Smooth muscle cell (in vitro differentiated cells): ENCODE measurements at regions not wholly inside any gene's neighbourhood (a gene's known extent, or its start where the extent isn't known, plus 50 kb on each side); places are given as distances from the start of the nearest gene placed in this dataset.

Experiments used
- DNase-seq: peaks from one replicate; lab custom pipeline; 2025; ENCODE audit not compliant: unreplicated experiment; lab: John Stamatoyannopoulos, UW
- H2AFZ ChIP-seq: fragments of 200-600 bp; sonication (generic); 2 replicates; pipeline ENCODE4 v1.6.0; 2016; ENCODE audit warnings: antibody characterized with exemption, low read depth, mild to moderate bottlenecking
- H3F3A ChIP-seq: fragments of 200-600 bp; sonication (generic); 2 replicates; pipeline ENCODE4 v1.6.0; 2017; ENCODE audit warnings: antibody characterized with exemption, low read depth
- H3K27ac ChIP-seq: fragments of 200-600 bp; sonication (generic); 2 replicates; pipeline ENCODE4 v1.5.1; 2016; ENCODE audit warnings: low read depth, mild to moderate bottlenecking
- H3K27me3 ChIP-seq: fragments of 200-600 bp; sonication (generic); 2 replicates; pipeline ENCODE4 v1.6.1; 2016; ENCODE audit warnings: low read depth, mild to moderate bottlenecking
- H3K36me3 ChIP-seq: fragments of 200-600 bp; sonication (generic); 2 replicates; pipeline ENCODE4 v1.5.1; 2016; ENCODE audit warnings: low read depth
- H3K4me1 ChIP-seq: fragments of 200-600 bp; sonication (generic); 2 replicates; pipeline ENCODE4 v1.5.1; 2016; ENCODE audit warnings: low read depth
- H3K4me2 ChIP-seq: fragments of 200-600 bp; sonication (generic); 2 replicates; pipeline ENCODE4 v1.6.0; 2016; ENCODE audit warnings: mild to moderate bottlenecking
- H3K4me3 ChIP-seq: fragments of 200-600 bp; sonication (generic); 2 replicates; pipeline ENCODE4 v1.5.1; 2016; ENCODE audit warnings: mild to moderate bottlenecking
- H3K79me2 ChIP-seq: fragments of 200-600 bp; sonication (generic); 2 replicates; pipeline ENCODE4 v1.6.0; 2016; ENCODE audit warnings: low read depth, mild to moderate bottlenecking
- H3K9ac ChIP-seq: fragments of 200-600 bp; sonication (generic); 2 replicates; pipeline ENCODE4 v1.6.0; 2016; ENCODE audit warnings: low read depth
- H3K9me3 ChIP-seq: fragments of 200-600 bp; sonication (generic); replicated peaks from 2 replicates; pipeline ENCODE4 v1.5.1; 2016; ENCODE audit warnings: low read depth
- H4K20me1 ChIP-seq: fragments of 200-600 bp; sonication (generic); 2 replicates; pipeline ENCODE4 v1.6.0; 2016; ENCODE audit warnings: low read depth
- WGBS: methylation state at CpG from one replicate; pipeline ENCODE4 v1.1.7; 2016; ENCODE audit warnings: low lambda C conversion rate; 5-methylcytosine and 5-hydroxymethylcytosine counted together
- TF ChIP-seq, protein P1 (sequence below): fragments of 200-600 bp; sonication (generic); IDR thresholded peaks from 2 replicates; pipeline ENCODE4 v1.5.1; 2017; ENCODE audit warnings: borderline replicate concordance, mild to moderate bottlenecking, antibody characterized with exemption; ENCODE audit not compliant: insufficient read depth, poor library complexity, severe bottlenecking

DNA sequence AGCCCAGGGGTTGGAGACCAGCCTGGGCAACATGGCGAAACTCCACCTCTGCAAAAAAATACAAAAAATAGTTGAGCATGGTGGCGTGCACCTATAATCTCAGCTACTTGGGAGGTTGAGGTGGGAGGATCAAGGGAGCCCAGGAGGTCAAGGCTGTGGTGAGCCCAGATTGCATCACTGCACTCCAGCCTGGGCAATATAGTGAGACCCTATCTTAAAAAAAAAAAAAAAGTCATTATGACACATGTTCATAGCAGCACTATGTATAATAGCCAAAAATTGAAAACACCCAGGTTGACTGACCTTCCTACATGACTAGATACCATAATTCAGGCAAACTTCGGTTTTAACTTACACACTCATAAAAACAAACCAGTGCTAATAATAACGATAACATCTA, 90.8 kb upstream of the RBPJ start:
- no peak overlapping the region for H3K9ac ChIP-seq
- H3K4me2 ChIP-seq: no peak overlapping the region
- no peak overlapping the region for H3K27ac ChIP-seq
- H3K4me1 ChIP-seq: no peaks in the 10 kb centered on the region
- no peak overlapping the region for H2AFZ ChIP-seq
- H3K79me2 ChIP-seq: no peaks in the 10 kb centered on the region
- no peaks in the 10 kb centered on the region for H3K9me3 ChIP-seq
- DNase-seq: no peak
- H4K20me1 ChIP-seq: no peaks in the 10 kb centered on the region
- no peaks in the 10 kb centered on the region for H3F3A ChIP-seq
- H3K4me3 ChIP-seq: no peak overlapping the region
- WGBS: 97% methylated on average over 4 of the region's 4 CpGs
- H3K27me3 ChIP-seq: no peaks in the 10 kb centered on the region
- no peaks in the 10 kb centered on the region for H3K36me3 ChIP-seq
- TF ChIP-seq, protein P1, sequence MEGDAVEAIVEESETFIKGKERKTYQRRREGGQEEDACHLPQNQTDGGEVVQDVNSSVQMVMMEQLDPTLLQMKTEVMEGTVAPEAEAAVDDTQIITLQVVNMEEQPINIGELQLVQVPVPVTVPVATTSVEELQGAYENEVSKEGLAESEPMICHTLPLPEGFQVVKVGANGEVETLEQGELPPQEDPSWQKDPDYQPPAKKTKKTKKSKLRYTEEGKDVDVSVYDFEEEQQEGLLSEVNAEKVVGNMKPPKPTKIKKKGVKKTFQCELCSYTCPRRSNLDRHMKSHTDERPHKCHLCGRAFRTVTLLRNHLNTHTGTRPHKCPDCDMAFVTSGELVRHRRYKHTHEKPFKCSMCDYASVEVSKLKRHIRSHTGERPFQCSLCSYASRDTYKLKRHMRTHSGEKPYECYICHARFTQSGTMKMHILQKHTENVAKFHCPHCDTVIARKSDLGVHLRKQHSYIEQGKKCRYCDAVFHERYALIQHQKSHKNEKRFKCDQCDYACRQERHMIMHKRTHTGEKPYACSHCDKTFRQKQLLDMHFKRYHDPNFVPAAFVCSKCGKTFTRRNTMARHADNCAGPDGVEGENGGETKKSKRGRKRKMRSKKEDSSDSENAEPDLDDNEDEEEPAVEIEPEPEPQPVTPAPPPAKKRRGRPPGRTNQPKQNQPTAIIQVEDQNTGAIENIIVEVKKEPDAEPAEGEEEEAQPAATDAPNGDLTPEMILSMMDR: no peak

DNA sequence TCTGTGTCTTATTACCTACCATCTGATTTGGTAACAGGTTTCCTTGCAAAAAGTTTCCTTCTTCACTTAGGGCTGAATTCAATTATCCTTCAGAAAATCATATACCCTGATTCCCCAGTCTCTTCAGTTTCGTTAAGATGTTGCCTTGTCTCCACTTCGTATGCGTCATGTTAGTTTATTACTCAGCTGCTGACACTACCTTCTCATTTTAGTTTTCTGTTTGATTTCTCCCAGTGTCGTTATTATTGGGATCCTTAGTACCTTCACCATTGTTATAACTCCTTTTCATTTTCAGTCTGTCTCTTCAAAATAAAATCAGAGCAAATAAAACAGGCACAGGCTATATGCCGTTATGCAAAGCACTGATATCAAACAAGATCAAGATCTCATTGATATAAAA, 87.5 kb upstream of the RBPJ start:
- Histone ChIP-seq H3K36me3 (no peaks in the 10 kb centered on the region), H3F3A (no peaks in the 10 kb centered on the region), H3K9ac (no peak overlapping the region), H2AFZ (no peak overlapping the region), H4K20me1 (no peaks in the 10 kb centered on the region), H3K27me3 (no peaks in the 10 kb centered on the region), H3K27ac (no peak overlapping the region), H3K4me2 (no peak overlapping the region), H3K4me1 (no peaks in the 10 kb centered on the region), H3K79me2 (no peaks in the 10 kb centered on the region), H3K9me3 (no peaks in the 10 kb centered on the region), H3K4me3 (no peak overlapping the region)
- TF ChIP-seq, protein P1: no peak
- DNase-seq: no peak
- WGBS: 88% methylated on average over 5 of the region's 5 CpGs

DNA sequence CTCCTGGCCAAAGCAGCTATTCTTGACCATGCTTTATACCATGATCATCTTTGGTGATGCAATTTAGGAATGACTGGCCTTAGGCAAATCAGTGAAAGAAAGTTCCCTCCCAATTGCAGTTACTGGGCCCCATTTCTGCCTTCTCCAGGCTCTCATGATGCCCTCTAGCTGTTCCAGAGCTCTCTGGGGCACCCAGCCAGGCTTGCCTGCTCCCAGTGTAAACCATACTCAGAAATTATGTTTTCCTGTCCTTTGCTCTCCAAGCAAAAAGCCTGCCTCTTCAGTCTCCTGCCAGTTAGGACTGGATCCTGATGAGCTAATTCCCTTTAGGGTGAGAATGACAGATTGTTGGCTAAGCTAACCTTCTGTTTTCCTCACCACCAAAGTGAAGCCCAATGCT, 85.3 kb upstream of the RBPJ start:
- H3K27me3 ChIP-seq: no peaks in the 10 kb centered on the region
- no peak overlapping the region for H3K27ac ChIP-seq
- H3F3A ChIP-seq: no peaks in the 10 kb centered on the region
- no peak overlapping the region for H2AFZ ChIP-seq
- H3K4me2 ChIP-seq: no peak overlapping the region
- no peaks in the 10 kb centered on the region for H3K36me3 ChIP-seq
- H3K4me1 ChIP-seq: peaks cover 12% of the 10 kb centered on the region
- H3K4me3 ChIP-seq: no peak overlapping the region
- no peak overlapping the region for H3K9ac ChIP-seq
- H3K9me3 ChIP-seq: no peaks in the 10 kb centered on the region
- DNase-seq: no peak
- TF ChIP-seq, protein P1: no peak
- no peaks in the 10 kb centered on the region for H3K79me2 ChIP-seq
- no peaks in the 10 kb centered on the region for H4K20me1 ChIP-seq

DNA sequence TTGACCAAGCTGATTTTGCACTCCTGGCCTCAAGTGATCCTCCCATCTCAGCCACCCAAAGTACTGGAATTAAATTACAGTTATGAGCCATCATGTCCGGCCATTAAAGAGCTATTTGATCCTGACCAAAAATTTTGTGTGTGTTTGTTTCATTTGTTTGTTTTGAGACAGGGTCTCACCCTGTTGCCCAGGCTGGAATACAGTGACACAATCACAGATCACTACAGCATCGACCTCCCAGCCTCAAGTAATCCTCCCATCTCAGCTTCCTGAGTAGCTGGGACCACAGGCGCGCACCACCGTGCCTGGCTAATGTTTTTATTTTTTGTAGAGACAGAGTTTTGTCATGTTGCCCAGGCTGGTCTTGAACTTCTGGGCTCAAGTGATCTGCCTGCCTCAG, 82.9 kb upstream of the RBPJ start:
- H3K9ac ChIP-seq: no peak overlapping the region
- no peaks in the 10 kb centered on the region for H3K27me3 ChIP-seq
- WGBS: 86% methylated on average over 5 of the region's 5 CpGs
- no peaks in the 10 kb centered on the region for H3F3A ChIP-seq
- no peaks in the 10 kb centered on the region for H3K9me3 ChIP-seq
- H3K4me1 ChIP-seq: peaks cover 12% of the 10 kb centered on the region
- TF ChIP-seq, protein P1: no peak
- H2AFZ ChIP-seq: no peak overlapping the region
- no peaks in the 10 kb centered on the region for H4K20me1 ChIP-seq
- H3K4me3 ChIP-seq: no peak overlapping the region
- no peaks in the 10 kb centered on the region for H3K79me2 ChIP-seq
- H3K27ac ChIP-seq: no peak overlapping the region
- DNase-seq: no peak
- H3K36me3 ChIP-seq: no peaks in the 10 kb centered on the region
- H3K4me2 ChIP-seq: no peak overlapping the region
